ENCODE measurements at regions not wholly inside any gene's neighbourhood (a gene's known extent, or its start where the extent isn't known, plus 50 kb on each side); places are given as distances from the start of the nearest gene placed in this dataset.

DNA sequence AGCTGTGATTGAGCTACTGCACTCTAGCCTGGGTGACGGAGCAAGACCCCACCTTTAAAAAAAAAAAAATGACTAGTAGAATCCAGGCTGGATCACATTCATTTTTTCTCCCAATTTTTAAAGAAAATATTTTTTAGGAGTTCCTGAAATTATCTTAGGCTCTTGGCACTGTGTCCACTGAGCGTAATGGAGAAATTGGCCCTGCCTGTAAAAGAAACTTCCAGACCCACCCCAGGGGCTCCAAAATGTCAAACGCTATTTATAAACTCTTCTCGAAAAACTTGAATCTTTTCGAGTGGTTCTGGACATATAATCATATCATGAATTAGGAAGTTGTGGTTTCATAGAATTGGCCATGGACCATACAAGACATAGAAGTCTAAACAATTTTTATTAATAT, 300.2 kb upstream of the RGMA start:
- H3K9me3 ChIP-seq (ENCODE audit: insufficient read depth, low read depth, low read length): no peaks in the 10 kb centered on the region
- no peak overlapping the region for H3K27ac ChIP-seq (ENCODE audit: low read depth, low read length)
- no peaks in the 10 kb centered on the region for H3K4me1 ChIP-seq (ENCODE audit: insufficient read depth, low read length)
- TF ChIP-seq, protein P1, sequence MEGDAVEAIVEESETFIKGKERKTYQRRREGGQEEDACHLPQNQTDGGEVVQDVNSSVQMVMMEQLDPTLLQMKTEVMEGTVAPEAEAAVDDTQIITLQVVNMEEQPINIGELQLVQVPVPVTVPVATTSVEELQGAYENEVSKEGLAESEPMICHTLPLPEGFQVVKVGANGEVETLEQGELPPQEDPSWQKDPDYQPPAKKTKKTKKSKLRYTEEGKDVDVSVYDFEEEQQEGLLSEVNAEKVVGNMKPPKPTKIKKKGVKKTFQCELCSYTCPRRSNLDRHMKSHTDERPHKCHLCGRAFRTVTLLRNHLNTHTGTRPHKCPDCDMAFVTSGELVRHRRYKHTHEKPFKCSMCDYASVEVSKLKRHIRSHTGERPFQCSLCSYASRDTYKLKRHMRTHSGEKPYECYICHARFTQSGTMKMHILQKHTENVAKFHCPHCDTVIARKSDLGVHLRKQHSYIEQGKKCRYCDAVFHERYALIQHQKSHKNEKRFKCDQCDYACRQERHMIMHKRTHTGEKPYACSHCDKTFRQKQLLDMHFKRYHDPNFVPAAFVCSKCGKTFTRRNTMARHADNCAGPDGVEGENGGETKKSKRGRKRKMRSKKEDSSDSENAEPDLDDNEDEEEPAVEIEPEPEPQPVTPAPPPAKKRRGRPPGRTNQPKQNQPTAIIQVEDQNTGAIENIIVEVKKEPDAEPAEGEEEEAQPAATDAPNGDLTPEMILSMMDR (IDR thresholded peaks at IDR 0.05; ENCODE audit: insufficient read depth, low read depth, low read length): no peak
- TF ChIP-seq EZH2 (IDR thresholded peaks at IDR 0.05; ENCODE audit: insufficient read depth, low read length): no peak
- no peak for DNase-seq (ENCODE audit: low read depth)
- H3K27me3 Mint-ChIP-seq (ENCODE audit: low read depth, unreplicated experiment): peaks cover 2% of the 10 kb centered on the region
- H3K4me1 Mint-ChIP-seq (ENCODE audit: low read depth, unreplicated experiment): no peaks in the 10 kb centered on the region
- no peak overlapping the region for H3K4me2 ChIP-seq (ENCODE audit: low read length)
- H3K9me3 Mint-ChIP-seq (ENCODE audit: unreplicated experiment): peaks cover 5% of the 10 kb centered on the region
- H2AFZ ChIP-seq (ENCODE audit: low read depth, low read length): no peak overlapping the region
- H3K4me3 Mint-ChIP-seq (ENCODE audit: unreplicated experiment): no peak overlapping the region
- H3K36me3 Mint-ChIP-seq (ENCODE audit: low read depth, unreplicated experiment): no peaks in the 10 kb centered on the region
- H3K79me2 ChIP-seq (ENCODE audit: insufficient read depth, low read length): no peaks in the 10 kb centered on the region
- H3K9ac ChIP-seq (ENCODE audit: low read length): no peak overlapping the region
- H3K27ac Mint-ChIP-seq (ENCODE audit: unreplicated experiment): no peak overlapping the region
- H3K27me3 ChIP-seq (ENCODE audit: insufficient read depth, low read length): no peaks in the 10 kb centered on the region
- no peaks in the 10 kb centered on the region for H3K36me3 ChIP-seq (ENCODE audit: insufficient read depth, low read length)
- no peak for FAIRE-seq
- no peaks in the 10 kb centered on the region for H4K20me1 ChIP-seq (ENCODE audit: insufficient read depth, low read length)
- H3K4me3 ChIP-seq (ENCODE audit: insufficient read depth, low read depth, low read length): no peak overlapping the region

DNA sequence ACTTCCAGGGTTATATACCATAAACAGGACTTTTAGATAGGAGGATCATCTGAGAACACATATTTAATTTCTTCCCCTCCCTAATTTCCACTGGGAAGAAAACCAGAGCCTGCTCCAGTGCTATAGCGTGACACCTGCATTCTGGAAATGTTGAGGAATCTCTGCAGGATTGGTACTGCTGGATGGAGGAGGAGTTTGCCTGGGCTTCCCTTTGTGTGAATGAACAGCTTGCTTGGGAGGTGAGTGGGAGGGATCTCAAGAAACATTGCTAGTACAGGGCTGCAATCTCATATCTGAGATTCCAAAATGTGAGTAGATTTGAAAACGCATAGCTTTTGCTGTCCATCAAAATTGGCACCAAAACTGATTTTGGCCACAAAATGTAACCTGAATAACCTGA, 295.9 kb upstream of the RGMA start:
- H3K9ac ChIP-seq (ENCODE audit: low read length): no peak overlapping the region
- no peaks in the 10 kb centered on the region for H3K36me3 Mint-ChIP-seq (ENCODE audit: low read depth, unreplicated experiment)
- no peaks in the 10 kb centered on the region for H3K9me3 ChIP-seq (ENCODE audit: insufficient read depth, low read depth, low read length)
- no peak overlapping the region for H3K27ac ChIP-seq (ENCODE audit: low read depth, low read length)
- TF ChIP-seq, protein P1 (IDR thresholded peaks at IDR 0.05; ENCODE audit: insufficient read depth, low read depth, low read length): no peak
- TF ChIP-seq EZH2 (IDR thresholded peaks at IDR 0.05; ENCODE audit: insufficient read depth, low read length): no peak
- H3K27me3 ChIP-seq (ENCODE audit: insufficient read depth, low read length): no peaks in the 10 kb centered on the region
- no peaks in the 10 kb centered on the region for H3K36me3 ChIP-seq (ENCODE audit: insufficient read depth, low read length)
- no peaks in the 10 kb centered on the region for H3K4me1 ChIP-seq (ENCODE audit: insufficient read depth, low read length)
- no peaks in the 10 kb centered on the region for H3K9me3 Mint-ChIP-seq (ENCODE audit: unreplicated experiment)
- no peaks in the 10 kb centered on the region for H3K4me1 Mint-ChIP-seq (ENCODE audit: low read depth, unreplicated experiment)
- DNase-seq (ENCODE audit: low read depth): no peak
- no peaks in the 10 kb centered on the region for H3K79me2 ChIP-seq (ENCODE audit: insufficient read depth, low read length)
- no peak for FAIRE-seq
- no peak overlapping the region for H2AFZ ChIP-seq (ENCODE audit: low read depth, low read length)
- no peak overlapping the region for H3K4me3 Mint-ChIP-seq (ENCODE audit: unreplicated experiment)
- H4K20me1 ChIP-seq (ENCODE audit: insufficient read depth, low read length): no peaks in the 10 kb centered on the region
- no peak overlapping the region for H3K27ac Mint-ChIP-seq (ENCODE audit: unreplicated experiment)
- H3K4me3 ChIP-seq (ENCODE audit: insufficient read depth, low read depth, low read length): no peak overlapping the region
- peaks cover 11% of the 10 kb centered on the region for H3K27me3 Mint-ChIP-seq (ENCODE audit: low read depth, unreplicated experiment)
- H3K4me2 ChIP-seq (ENCODE audit: low read length): no peak overlapping the region

DNA sequence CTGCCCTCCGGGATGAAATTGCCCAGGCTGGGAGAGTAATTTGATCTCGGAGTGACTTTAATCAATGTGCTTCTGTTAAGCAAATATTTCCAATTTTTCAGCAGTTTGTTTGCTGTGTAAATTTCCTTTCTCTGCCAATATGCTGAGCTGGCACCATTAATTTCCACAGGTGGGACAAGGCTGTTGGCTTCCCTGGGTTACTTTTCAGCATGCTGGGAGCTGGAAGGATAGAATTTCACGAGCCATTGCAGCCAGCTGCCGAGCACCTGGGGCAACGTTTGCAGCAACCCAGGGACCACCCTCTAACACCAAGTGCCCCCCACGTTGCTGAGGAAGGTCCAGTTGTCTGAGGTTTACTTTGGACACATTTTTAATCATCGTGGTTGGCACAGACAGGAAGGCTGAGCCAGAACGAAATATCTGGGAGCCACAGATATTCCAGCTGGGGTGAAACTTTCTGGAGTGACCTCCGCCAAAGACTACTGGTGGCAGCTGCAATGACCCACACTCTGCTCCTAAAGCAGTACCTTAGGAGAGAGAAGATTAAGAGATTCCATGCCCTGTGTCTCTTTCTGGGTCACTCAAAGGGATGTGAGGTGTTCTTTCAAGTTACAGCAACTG, 293.3 kb upstream of the RGMA start:
- DNase-seq (ENCODE audit: low read depth) (no peak), FAIRE-seq (no peak)
- H2AFZ ChIP-seq (ENCODE audit: low read depth, low read length): no peak overlapping the region
- no peaks in the 10 kb centered on the region for H3K4me1 Mint-ChIP-seq (ENCODE audit: low read depth, unreplicated experiment)
- H3K9ac ChIP-seq (ENCODE audit: low read length): no peak overlapping the region
- H3K27ac Mint-ChIP-seq (ENCODE audit: unreplicated experiment): no peak overlapping the region
- TF ChIP-seq, protein P1 (IDR thresholded peaks at IDR 0.05; ENCODE audit: insufficient read depth, low read depth, low read length): no peak
- TF ChIP-seq EZH2 (IDR thresholded peaks at IDR 0.05; ENCODE audit: insufficient read depth, low read length): no peak
- no peaks in the 10 kb centered on the region for H3K27me3 ChIP-seq (ENCODE audit: insufficient read depth, low read length)
- no peaks in the 10 kb centered on the region for H3K36me3 ChIP-seq (ENCODE audit: insufficient read depth, low read length)
- H3K4me2 ChIP-seq (ENCODE audit: low read length): no peak overlapping the region
- H3K36me3 Mint-ChIP-seq (ENCODE audit: low read depth, unreplicated experiment): no peaks in the 10 kb centered on the region
- H3K9me3 Mint-ChIP-seq (ENCODE audit: unreplicated experiment): no peaks in the 10 kb centered on the region
- H3K4me1 ChIP-seq (ENCODE audit: insufficient read depth, low read length): no peaks in the 10 kb centered on the region
- H3K4me3 ChIP-seq (ENCODE audit: insufficient read depth, low read depth, low read length): no peak overlapping the region
- no peaks in the 10 kb centered on the region for H4K20me1 ChIP-seq (ENCODE audit: insufficient read depth, low read length)
- H3K27me3 Mint-ChIP-seq (ENCODE audit: low read depth, unreplicated experiment): peaks cover 11% of the 10 kb centered on the region
- no peak overlapping the region for H3K4me3 Mint-ChIP-seq (ENCODE audit: unreplicated experiment)
- H3K27ac ChIP-seq (ENCODE audit: low read depth, low read length): no peak overlapping the region
- H3K79me2 ChIP-seq (ENCODE audit: insufficient read depth, low read length): no peaks in the 10 kb centered on the region
- no peaks in the 10 kb centered on the region for H3K9me3 ChIP-seq (ENCODE audit: insufficient read depth, low read depth, low read length)
